ENCODE measurements at regions not wholly inside any gene's neighbourhood (a gene's known extent, or its start where the extent isn't known, plus 50 kb on each side); places are given as distances from the start of the nearest gene placed in this dataset.

DNA sequence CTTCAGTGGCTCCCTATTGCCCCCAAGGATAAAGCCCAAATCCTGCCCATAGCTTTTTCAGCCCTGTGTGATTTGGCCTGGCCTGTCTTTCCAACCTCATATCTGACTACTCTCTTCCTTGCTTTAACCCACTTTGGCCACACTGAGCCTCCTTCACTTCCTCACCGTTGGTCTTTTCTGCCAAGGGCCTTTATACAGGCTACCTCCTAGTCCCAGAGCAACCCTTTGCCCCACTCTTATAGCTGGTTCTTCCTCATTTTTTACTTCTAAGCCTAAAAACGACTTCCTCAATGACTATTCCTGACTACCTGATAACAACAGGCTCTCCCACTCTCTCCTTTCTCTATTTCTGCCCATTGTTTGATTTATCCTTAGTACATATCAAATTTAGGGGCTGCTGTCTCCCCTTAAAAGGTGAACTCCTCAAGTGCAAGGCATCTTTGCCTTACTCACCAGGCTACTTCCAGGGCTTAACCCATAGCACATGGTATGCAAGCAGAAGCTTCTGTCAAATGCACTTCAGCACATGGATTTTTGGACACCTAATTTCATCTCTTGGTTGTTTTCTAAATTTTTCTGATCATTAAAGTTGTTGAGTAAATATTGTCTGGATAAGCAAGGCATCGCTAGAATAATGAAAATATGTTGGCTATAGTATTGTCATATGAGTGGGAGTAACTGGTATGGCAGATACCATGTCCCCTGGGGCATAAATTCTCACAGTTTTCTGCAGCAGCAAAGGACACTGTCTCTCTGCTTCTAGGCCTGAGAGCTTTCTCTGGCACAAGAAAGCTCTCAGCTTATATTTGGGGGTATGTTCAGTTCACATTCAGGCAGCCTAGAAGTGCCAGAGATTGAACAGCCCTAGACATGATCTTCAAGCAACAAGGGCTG, 201.5 kb upstream of the GPR26 start:
- Mint-ChIP-seq H3K4me1 (no peaks in the 10 kb centered on the region), H3K36me3 (no peaks in the 10 kb centered on the region), H3K4me3 (no peak overlapping the region), H3K27ac (no peak overlapping the region), H3K27me3 (peaks cover 0 to 10% (median 0%) of the 10 kb centered on the region in 3 donors), H3K9me3 (peaks cover 0 to 2% (median 0%) of the 10 kb centered on the region in 7 donors)
- DNase-seq (no peak), ATAC-seq (ENCODE audit: low read depth in 2 of 2) (no peak)

DNA sequence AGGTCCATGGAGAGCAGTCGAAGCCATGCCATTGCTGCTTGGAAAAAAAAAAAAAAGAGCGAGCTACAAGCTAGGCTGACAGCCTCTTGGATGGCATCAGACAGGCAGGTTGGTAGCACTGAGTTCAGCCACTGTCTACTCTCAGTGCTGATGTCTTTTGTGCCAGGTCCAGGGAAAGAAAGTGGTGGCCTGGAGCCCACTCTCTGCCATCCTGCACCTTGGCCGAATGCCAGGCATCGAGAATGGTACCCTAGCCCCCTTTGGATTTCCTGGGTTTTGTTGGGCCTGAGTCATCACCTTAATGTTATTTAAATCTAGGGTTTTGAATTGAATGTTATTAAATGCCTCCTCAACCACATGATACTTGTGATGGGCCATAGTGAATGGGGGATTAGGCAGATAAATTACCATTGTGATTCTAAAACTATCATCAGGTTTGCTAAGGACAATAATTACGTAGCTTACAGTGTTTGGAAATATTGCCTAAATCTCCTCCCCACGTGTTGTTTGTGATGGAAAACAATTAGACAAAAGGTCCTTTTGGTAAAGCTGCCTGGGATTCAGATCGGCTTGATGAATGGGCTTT, 195.7 kb upstream of the GPR26 start:
- Mint-ChIP-seq H3K4me1 (peaks cover 0 to 5% (median 0%) of the 10 kb centered on the region in 3 donors), H3K36me3 (no peaks in the 10 kb centered on the region), H3K4me3 (no peak overlapping the region), H3K27ac (no peak overlapping the region), H3K27me3 (peaks cover 14 to 19% (median 19%) of the 10 kb centered on the region in 3 donors), H3K9me3 (peaks cover 0 to 2% (median 0%) of the 10 kb centered on the region in 7 donors)
- DNase-seq (no peak), ATAC-seq (ENCODE audit: low read depth in 2 of 2) (no peak)

DNA sequence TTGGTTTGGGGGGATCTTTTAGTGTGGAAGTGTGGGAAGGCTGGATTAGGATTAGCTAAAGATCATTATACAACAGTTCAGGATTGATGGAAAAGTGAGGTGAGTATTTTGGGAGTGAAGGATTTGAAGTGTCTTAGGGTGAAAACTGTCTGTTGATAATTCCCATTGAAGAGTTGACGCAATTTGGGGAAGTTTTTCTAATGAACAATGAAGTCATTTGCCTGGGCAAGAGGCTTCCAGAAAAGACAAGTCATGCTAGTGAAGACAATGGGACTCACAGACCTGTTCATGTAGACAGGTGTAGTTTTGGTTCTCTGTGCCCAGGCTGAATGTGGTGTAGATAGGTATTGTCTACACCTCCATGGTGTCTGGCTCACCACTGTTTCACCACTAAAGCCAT, 194.3 kb upstream of the GPR26 start:
- Mint-ChIP-seq H3K27me3 (peaks cover 14 to 19% (median 19%) of the 10 kb centered on the region in 3 donors), H3K9me3 (peaks cover 0 to 2% (median 0%) of the 10 kb centered on the region in 7 donors), H3K4me1 (peaks cover 0 to 5% (median 0%) of the 10 kb centered on the region in 3 donors), H3K27ac (no peak overlapping the region), H3K4me3 (no peak overlapping the region), H3K36me3 (no peaks in the 10 kb centered on the region)
- ATAC-seq (ENCODE audit: low read depth in 2 of 2): no peak
- DNase-seq: no peak

DNA sequence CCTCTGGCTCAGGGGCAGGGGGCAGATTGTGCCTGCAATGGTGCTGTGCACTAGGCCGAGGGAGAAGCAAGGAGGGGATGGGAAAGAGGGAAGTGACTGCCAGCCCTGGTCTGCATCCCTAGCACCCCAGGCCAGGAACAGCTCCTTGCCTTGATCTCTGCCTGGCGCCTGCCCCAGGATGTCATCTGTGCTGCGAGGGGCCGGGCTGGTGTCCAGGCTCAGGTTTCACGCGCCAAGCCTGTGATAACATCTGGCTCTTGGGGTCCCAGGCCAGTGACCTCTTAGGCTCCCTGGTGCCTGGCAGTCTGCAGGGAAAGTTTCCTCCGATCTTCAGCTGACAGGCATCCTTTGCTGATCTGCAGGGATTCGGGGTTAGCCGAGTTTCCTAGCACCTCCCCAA, 193.5 kb upstream of the GPR26 start:
- peaks cover 0 to 5% (median 0%) of the 10 kb centered on the region in 3 donors for H3K4me1 Mint-ChIP-seq
- peaks cover 0 to 2% (median 0%) of the 10 kb centered on the region in 7 donors for H3K9me3 Mint-ChIP-seq

DNA sequence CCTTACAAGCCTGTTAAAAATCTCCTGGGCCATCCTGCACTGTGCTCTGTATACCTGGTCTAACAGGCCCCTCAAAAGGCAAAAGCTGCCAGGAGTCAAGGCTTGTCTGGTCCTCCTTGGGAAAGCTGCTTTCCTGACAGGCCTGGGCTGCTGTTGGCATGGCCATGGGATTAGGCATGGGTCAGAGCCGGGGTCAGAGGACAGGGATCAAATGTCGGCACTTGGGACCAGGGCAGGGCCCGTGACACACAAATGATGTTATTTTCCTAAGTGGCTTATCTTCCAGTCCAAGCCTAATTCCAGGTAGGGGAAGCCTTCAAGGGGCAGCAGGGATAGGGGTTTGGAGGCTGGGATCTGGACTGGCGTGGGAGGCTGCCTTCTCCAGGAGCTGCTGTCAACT, 191.5 kb upstream of the GPR26 start:
- DNase-seq: no peak
- Mint-ChIP-seq H3K9me3 (no peaks in the 10 kb centered on the region), H3K27me3 (peaks cover 10 to 19% (median 19%) of the 10 kb centered on the region in 3 donors), H3K27ac (no peak overlapping the region), H3K36me3 (no peaks in the 10 kb centered on the region), H3K4me3 (no peak overlapping the region), H3K4me1 (peaks cover 0 to 5% (median 0%) of the 10 kb centered on the region in 3 donors)
- no peak for ATAC-seq (ENCODE audit: low read depth in 2 of 2)

More for the DNA sequence above, 193.5 kb upstream of the GPR26 start:
- DNase-seq: no peak
- no peak overlapping the region for H3K27ac Mint-ChIP-seq
- H3K27me3 Mint-ChIP-seq: peaks cover 14 to 19% (median 19%) of the 10 kb centered on the region in 3 donors
- no peaks in the 10 kb centered on the region for H3K36me3 Mint-ChIP-seq
- no peak overlapping the region for H3K4me3 Mint-ChIP-seq
- ATAC-seq (ENCODE audit: low read depth in 2 of 2): no peak

DNA sequence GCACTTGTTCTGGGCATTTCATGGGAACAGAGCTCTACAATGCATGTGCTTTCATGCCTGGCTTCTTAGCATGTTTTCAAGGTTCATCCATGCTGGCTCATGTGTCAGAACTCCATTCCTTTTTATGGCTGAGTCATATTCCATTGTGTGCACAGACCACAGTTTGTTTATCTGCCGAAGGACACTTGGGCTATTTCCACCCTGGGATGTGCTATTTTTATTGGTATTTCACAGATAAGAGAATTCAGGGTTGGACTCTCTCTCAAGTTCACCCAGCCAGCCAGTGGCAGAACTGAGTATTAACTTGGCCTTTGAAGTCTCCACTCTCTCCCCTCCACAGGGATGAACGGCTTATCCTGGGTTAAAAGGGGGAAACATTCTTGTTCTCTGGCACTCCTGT, 190.7 kb upstream of the GPR26 start:
- Mint-ChIP-seq H3K36me3 (no peaks in the 10 kb centered on the region), H3K27ac (no peak overlapping the region), H3K27me3 (peaks cover 10 to 24% (median 22%) of the 10 kb centered on the region in 3 donors), H3K9me3 (no peaks in the 10 kb centered on the region), H3K4me3 (no peak overlapping the region), H3K4me1 (peaks cover 0 to 5% (median 0%) of the 10 kb centered on the region in 3 donors)
- DNase-seq (no peak), ATAC-seq (ENCODE audit: low read depth in 2 of 2) (no peak)

DNA sequence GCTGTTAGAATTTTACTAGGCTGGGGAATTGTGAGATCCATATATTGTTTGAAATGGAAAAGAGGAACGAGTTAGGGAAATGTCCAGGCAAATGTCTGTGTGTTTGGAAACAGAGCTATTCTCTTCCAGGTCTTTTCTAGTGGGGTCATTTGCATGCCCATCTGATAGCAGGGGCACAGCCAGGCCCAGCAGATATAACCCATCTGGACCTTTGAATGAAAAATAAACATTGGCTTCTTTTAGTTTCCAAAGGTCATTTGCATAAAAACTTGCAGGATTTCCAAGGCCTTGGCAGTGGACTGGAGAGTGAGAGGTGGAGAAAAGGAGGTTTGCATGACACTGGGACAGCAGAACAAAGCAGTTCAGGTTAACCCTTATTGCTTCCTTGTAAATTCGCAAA, 188.0 kb upstream of the GPR26 start:
- Mint-ChIP-seq H3K27ac (no peak overlapping the region), H3K27me3 (peaks cover 3 to 21% (median 13%) of the 10 kb centered on the region in 3 donors), H3K4me3 (no peak overlapping the region), H3K4me1 (peaks cover 0 to 5% (median 0%) of the 10 kb centered on the region in 3 donors), H3K36me3 (no peaks in the 10 kb centered on the region), H3K9me3 (no peaks in the 10 kb centered on the region)
- ATAC-seq (ENCODE audit: low read depth in 2 of 2) (no peak), DNase-seq (no peak)

DNA sequence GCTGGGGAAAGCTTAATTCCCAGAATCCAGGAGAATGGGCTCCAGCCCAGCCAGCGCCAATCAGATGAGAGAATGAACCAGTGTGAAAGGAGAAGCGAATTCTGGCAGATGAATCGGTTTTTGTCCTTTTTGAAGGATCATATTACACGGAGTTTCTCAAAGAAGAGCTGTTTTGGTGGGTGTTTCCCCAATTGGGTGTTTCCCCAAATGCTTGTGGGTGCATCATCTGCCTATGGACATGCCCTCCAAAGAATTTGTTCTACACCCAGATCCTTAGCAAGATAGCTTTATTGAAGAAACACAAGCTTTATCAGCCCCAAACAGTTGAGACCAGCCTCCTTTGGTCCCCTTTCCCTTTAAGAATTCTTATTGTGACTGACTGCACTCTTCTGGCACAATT, 186.5 kb upstream of the GPR26 start:
- no peaks in the 10 kb centered on the region for H3K4me1 Mint-ChIP-seq
- ATAC-seq (ENCODE audit: low read depth in 2 of 2): no peak
- H3K27me3 Mint-ChIP-seq: peaks cover 3 to 20% (median 6%) of the 10 kb centered on the region in 3 donors
- no peak for DNase-seq
- H3K4me3 Mint-ChIP-seq: no peak overlapping the region
- H3K27ac Mint-ChIP-seq: no peak overlapping the region
- no peaks in the 10 kb centered on the region for H3K36me3 Mint-ChIP-seq
- no peaks in the 10 kb centered on the region for H3K9me3 Mint-ChIP-seq

DNA sequence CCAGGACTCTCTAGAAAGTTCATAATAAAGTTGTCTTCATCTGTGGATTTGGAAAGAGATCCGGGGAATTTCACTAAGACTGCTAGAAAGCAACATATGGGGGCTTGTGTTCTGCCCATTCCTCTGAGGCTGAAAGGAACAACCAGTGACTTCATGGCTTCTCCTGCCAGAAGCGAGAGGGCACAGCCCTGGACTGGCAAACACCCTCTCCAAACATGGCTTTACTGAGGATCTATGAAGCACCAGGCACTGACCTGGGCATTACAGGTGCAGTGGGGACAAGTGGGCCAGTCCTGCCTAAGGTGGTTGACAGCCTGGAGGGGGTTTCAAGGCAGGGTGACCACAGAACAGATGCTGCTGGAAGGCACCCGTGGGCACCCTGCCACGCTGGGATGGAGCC, 185.8 kb upstream of the GPR26 start:
- Mint-ChIP-seq H3K9me3 (no peaks in the 10 kb centered on the region), H3K36me3 (no peaks in the 10 kb centered on the region), H3K4me3 (no peak overlapping the region), H3K27ac (no peak overlapping the region), H3K4me1 (no peaks in the 10 kb centered on the region), H3K27me3 (peaks cover 3 to 20% (median 6%) of the 10 kb centered on the region in 3 donors)
- ATAC-seq (ENCODE audit: low read depth in 2 of 2): no peak
- DNase-seq: no peak

DNA sequence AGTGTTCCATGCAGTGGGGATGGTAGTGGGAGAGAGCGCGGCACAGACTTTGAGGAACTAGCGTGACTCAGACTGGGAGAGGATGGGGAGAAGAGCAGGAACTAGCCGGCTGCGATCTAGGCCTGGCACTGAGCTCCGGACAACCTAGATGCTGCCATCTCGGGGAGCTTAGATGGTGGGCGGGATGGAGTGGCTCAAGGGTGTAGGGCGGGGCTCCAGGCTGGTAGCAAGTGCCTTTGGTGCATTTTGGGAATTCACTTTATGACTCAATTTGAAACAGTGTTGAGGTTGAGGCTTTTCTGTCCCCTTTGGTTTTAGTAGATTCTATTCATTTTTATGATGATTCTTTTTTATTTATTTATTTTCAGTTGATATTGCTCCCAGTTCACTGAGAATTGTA, 185.3 kb upstream of the GPR26 start:
- Mint-ChIP-seq H3K4me1 (no peaks in the 10 kb centered on the region), H3K4me3 (no peak overlapping the region), H3K36me3 (no peaks in the 10 kb centered on the region), H3K9me3 (no peaks in the 10 kb centered on the region), H3K27me3 (peaks cover 3 to 20% (median 6%) of the 10 kb centered on the region in 3 donors), H3K27ac (no peak overlapping the region)
- DNase-seq (no peak), ATAC-seq (ENCODE audit: low read depth in 2 of 2) (no peak)

DNA sequence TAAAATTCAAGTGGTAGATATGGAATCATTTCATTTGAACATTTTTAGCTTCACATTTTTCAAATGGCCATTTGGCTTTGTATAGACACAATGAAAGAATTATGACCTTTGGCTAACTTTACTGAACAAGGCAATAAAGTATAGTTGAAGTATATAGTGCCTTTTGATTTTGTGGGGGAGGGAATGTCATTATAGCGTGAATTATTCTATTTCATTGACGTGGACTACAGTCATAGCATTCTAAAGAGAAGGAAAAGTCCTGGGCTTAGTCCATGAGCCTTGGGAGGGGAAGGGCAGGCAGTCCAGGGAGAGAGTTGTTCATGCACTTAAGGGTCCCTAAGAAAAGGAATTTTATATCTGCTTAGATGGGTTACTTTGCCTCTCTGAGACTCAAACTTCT, 181.4 kb upstream of the GPR26 start:
- no peaks in the 10 kb centered on the region for H3K36me3 Mint-ChIP-seq
- no peak overlapping the region for H3K4me3 Mint-ChIP-seq
- no peak for ATAC-seq (ENCODE audit: low read depth in 2 of 2)
- peaks cover 8 to 28% (median 14%) of the 10 kb centered on the region in 3 donors for H3K27me3 Mint-ChIP-seq
- peaks cover 0 to 3% (median 0%) of the 10 kb centered on the region in 7 donors for H3K9me3 Mint-ChIP-seq
- H3K4me1 Mint-ChIP-seq: no peaks in the 10 kb centered on the region
- DNase-seq: no peak
- H3K27ac Mint-ChIP-seq: no peak overlapping the region

DNA sequence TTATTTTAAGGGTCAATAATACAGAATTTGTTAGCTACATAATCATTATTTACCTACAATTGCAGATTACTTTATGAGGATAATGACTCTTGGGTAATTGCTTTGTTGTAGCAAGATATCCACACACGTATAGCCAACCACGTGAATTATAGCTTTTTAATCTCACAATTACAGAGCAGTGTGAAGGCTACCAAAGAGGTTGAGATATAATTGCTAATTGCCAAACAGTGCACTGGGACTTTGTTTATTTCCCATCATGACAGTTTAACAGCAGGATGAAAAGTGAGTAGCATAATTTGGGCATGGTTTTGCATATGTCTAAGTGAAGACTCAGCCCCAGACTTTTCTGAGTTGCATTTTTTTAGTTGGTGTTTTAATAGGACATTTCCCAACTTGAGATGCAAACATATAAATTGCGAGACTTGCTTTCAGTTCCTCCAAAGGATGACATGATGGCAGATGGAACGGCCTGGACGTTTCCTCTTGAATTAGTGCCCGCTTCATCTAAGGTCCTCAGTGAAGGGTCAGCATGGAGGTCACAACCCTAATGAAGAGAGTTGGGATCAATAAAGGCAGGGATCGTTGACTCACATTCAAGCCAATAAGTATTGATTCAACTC, 180.7 kb upstream of the GPR26 start:
- Mint-ChIP-seq H3K4me3 (no peak overlapping the region), H3K4me1 (no peaks in the 10 kb centered on the region), H3K36me3 (no peaks in the 10 kb centered on the region), H3K9me3 (peaks cover 0 to 3% (median 0%) of the 10 kb centered on the region in 7 donors), H3K27me3 (peaks cover 11 to 23% (median 17%) of the 10 kb centered on the region in 3 donors), H3K27ac (no peak overlapping the region)
- ATAC-seq (ENCODE audit: low read depth in 2 of 2): no peak
- DNase-seq: no peak

DNA sequence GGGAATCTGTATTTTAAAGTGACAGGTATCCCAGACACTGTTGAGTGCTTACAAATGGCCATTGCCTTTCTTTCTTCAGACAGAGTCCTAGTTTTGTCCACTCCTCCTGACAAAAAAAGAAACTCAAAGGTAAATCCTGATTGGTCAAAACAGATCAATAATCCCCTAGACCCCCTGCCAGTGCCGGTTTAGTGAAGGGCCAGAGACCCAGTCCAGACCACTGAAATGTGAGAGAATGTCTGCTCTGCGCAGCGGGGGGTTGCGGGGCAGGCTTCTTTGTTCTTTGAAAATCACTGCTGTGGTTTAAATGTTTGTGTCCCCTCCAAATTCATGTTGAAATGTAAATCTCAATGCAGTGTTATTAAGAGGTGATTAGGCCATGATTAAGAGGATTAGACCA, 177.7 kb upstream of the GPR26 start:
- Mint-ChIP-seq H3K4me3 (no peak overlapping the region), H3K27me3 (peaks cover 12 to 26% (median 24%) of the 10 kb centered on the region in 3 donors), H3K4me1 (no peaks in the 10 kb centered on the region), H3K36me3 (no peaks in the 10 kb centered on the region), H3K27ac (no peak overlapping the region), H3K9me3 (peaks cover 0 to 3% (median 0%) of the 10 kb centered on the region in 7 donors)
- ATAC-seq (ENCODE audit: low read depth in 2 of 2): no peak
- DNase-seq: no peak
